ENCODE measurements at regions not wholly inside any gene's neighbourhood (a gene's known extent, or its start where the extent isn't known, plus 50 kb on each side); places are given as distances from the start of the nearest gene placed in this dataset.
"Not testable (repeated sequence)": the region's sequence is repeated elsewhere in the genome, so short reads cannot be mapped to it uniquely, and the experiment has no call there.

DNA sequence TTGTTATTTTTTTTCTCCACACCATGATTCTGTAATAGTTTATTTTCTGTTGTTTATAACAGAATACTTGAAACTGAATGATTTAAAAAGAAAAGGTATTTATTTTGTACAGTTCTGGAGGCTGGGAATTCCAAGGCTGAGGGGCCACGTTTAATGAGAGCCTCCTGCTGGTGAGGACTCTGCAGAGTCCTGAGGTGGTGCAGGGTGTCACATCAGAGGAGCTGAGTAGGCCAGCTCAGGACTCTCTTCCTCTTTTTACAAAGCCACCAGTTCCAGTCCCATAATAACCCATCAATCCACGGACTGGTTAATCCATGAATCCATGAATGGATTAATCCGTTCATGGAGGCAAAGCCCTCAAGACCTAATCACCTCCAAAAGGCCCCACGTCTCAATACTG, 71.6 kb downstream of the TFAP2A start:
- DNase-seq, result no peak

DNA sequence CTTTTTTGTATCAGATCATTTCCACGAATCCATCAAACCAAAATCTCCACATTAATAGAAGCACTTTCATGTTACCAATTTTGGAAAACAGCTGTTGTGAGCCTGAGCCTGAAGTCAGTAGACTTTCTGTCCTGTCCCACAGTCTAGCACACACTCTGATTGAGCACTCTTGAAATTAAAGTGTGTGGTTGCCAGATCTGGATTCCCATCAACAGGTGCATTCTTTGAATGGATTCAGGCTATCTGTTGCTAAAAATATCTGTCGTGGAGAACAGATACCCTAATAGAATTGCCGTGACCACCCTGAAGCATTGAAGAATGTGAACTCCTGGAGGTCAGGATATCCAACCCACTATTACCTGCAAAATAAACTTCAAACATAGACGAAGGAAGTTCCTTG, 73.3 kb downstream of the TFAP2A start:
- DNase-seq, result no peak

DNA sequence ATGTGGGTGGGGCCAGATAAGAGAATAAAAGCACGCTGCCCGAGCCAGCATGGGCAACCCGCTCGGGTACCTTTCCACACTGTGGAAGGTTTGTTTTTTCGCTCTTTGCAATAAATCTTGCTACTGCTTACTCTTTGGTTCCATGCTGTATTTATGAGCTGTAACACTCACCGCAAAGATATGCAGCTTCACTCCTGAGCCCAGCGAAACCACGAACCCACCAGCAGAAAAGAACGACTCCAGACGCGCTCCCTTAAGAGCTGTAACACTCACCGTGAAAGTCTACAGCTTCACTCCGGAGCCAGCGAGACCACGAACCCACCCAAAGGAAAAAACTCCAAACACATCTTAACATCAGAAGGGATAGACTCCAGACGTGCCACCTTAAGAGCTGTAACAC, 76.7 kb downstream of the TFAP2A start:
- no peak for DNase-seq

DNA sequence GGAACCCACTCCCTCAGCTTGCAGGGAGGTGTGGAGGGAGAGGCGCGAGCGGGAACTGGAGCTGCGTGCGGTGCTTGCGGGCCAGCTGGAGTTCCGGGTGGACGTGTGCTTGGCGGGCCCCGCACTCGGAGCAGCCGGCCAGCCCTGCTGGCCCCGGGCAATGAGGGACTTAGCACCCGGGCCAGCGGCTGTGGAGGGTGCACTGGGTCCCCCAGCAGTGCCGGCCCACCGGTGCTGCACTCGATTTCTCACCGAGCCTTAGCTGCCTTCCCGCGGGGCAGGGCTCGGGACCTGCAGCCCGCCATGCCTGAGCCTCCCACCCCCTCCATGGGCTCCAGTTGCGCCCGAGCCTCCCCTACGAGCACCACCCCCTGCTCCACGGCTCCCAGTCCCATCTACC, 77.5 kb downstream of the TFAP2A start:
- not testable (repeated sequence) for DNase-seq

DNA sequence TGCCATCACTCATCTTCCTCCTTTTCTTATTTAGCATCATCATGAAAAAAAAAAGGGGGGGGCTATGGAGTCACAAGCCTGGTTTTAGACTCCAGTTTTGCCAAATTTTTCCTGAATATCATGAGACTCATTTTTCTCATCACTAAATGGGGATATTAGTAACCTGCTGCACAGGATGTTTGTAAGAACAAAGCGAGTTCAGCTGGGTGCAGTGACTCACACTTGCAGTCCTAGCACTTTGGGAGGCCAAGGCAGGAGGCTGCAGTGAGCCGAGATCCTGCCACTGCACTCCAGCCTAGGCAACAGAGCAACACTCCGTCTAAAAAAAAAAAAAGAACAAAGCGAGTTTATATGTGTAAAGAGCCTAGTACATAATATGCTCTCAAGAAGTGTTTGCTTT, 82.8 kb downstream of the TFAP2A start:
- DNase-seq, result no peak

DNA sequence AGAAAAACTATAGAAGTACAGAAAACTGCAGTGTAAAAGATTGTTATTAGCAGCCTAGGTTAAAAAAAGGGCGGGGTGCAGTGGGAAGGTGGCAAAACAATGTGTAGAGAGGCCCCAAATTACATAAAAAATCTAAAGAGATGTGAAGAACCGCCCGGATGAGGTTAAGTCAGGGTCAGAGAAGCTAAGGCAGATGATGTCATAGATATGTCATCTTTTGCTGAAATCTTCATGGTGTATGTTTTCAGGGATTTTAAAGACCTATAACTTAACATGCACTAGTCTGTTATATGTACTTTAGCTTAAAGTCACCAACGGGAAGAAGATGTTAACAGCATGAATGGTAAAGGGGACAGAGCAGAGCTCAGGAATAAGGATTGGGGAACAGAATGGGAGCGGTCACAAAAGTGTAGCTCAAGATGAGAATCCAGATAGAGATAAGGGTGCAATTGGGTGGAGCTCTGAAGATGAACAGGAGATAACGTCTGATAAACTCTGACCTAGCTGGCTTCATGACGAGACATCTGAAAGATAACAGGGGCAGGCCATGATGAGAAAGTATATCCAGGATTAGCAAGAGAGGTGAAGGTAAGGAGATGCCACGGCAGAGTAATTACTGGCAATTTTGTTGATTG, 83.4 kb downstream of the TFAP2A start:
- no peak for DNase-seq

DNA sequence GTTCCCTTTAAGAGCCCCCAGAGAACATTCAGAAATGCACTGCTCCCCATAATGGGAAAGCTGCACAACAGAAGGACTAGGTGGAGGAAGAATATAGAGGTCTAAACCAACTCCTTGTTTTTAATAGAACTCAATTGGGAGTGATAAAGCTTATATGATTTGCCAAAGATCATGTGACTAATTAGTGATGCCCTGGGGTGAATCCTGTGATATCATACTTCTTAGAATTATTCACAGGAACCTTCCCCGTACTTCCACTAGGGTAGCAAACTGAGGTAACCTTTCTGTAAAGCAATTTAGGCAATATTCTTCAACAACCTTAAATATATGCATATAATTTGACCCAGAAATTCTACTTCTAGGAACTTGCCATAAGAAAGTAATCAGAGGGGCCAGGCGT, 84.4 kb downstream of the TFAP2A start:
- DNase-seq, result no peak

DNA sequence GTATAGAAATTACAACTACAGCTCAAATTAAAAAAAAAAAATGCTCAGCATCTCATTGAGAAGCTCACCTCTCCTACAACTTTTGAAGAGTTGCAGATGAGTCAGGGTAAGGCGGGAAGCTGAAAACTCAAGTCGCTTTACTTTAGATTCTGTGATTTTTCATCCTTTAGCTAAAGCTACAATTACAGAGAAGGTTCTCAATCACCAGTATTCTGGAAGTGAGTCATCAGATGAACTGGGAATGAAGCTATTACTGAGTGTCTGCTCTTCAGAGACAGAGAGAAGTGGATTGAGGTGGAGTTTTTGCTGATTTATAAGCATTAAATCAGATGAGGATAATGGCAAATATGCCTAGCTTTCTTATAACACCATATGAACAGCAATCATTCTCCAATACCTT, 91.9 kb downstream of the TFAP2A start:
- DNase-seq, result no peak

DNA sequence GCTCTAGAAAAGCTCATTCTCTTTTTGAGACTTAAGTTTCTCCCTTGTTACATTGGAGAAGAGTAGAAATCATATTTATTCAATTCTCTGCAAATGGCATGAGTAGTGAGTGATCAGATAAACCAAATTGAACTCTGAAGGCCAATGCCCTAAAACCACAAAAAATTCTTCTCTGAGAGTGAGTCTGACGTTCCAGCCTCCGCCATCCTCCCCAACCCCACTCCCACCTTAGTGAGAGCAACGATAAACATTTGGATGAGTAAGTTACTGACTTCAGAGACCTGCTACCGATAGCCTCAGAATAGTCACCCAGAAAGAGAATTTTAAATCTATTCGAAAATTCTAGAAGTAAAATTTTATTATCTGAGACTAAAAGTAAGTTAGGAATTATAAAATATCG, 94.6 kb downstream of the TFAP2A start:
- no peak for DNase-seq

DNA sequence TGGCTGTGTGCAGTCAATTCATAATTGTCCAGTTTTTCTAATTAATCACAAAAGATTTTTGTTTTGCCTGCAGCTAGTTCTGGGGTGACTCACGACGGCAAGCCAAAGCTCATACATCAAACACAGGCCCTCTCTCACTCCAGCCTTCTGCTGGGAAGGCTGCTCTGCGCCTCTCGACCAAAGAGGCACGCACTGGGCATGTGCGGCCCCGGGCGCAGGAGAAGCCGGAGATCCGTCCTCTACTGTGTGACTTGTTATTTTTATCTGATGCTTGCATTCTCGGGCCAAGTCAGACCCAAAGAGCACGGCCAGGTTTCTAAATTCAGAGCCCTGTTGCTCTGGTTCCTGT, 98.5 kb downstream of the TFAP2A start:
- DNase-seq, result no peak

DNA sequence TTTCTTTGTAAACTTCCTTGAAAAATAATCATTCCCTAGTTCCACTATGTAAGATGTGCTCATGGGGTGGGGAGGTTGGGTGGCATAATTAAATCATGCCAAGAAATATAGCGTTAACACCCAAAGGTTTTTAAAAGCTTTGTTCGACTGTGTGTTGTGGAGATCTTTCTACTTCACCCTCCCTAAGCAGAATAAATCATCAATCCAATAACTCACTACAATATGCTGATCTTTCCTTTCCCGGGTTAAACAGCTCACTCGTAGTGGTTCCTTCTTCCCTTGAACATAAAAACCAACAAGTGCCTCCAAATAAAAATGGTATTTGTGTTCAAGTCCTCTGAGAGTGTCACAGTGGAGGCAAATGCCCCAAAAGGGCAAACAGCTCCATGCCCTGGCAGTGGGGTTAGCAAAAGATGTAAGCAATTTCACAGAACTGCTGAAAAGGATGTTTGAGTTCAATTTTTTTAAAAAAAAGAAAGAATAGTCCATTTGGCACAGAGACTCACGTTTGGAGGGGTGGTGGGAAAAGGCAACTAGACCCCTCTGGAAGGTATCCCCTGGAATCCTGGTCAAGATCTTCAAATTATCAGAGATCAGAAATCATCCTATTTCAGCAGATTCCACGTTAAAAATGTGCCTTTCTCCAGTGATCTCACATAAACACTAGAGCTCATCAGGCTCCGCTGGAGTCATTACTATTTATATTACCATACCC, 99.1 kb downstream of the TFAP2A start:
- DNase-seq, result no peak

DNA sequence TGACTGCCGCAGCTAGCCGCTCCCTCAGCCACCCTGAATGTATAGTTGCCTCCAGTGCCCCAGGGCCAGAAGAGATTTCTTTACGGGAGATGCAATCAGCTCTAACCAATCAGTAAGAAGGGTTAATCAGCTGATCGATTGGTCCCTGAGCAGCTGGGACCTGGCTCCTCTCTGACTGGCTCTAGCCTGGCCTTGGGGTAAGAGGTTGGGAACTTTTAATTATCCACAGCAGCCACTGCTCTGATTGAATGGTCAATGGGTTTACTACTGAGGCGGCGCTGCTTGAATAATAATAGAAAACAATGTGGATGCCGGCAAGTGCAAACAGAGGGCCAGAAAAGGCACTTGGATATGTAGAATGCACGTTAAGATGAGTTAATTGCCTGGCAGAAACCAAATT, 99.8 kb downstream of the TFAP2A start:
- no peak for DNase-seq

DNA sequence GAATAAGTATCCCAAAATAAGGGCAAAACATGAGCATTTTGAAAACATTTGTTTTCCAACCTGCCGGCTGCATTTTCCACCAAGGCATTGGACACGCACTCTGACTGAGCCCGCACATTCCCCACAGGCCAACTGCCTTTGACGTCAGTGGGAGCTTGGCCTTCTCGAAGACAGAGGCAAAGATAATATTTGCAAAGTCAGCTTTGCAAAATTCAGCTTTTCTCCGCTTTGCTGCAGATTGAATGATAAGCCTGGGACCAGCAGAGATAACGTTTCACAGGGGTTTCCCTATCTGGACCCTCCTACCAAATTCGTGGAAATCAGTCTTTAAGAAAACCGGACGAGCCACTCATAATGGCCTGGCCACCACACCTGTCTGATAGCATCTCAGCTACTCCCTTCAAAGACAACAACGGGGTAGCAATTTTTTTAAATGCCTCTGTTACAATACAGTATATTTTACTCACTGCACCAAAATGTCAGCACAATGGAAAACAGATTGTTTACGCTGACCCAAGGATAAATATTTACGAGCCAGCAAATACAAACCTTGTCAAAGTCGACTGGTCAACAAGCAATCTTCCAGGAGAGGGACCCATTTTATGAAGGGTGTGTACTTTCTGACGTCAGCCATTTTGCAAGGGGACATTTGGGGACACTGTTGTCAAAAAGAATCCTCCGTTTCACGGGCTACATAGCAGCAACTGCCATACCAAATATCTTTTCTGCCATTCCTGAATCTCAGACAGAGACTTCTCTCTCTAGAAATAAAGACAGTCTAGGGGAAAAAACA, 100.5 kb downstream of the TFAP2A start:
- DNase-seq, result no peak

DNA sequence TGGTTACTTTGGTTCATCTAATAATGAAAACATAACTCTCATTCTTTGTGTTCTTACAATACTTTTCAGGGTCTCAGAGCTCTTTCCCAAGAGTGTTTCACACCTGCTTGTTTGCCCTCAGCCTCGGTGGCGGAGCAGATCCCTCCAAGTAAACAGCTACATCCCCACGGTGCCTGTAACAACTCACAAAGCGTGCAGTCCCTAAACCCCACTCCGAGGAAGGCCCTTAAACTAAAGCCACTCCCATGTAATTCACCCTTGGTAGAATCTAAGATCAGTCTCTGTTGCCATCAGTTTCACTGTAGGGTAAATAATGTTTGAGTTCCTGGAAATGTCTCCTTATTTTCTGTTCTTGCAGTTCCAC, 101.1 kb downstream of the TFAP2A start:
- DNase-seq, result no peak

DNA sequence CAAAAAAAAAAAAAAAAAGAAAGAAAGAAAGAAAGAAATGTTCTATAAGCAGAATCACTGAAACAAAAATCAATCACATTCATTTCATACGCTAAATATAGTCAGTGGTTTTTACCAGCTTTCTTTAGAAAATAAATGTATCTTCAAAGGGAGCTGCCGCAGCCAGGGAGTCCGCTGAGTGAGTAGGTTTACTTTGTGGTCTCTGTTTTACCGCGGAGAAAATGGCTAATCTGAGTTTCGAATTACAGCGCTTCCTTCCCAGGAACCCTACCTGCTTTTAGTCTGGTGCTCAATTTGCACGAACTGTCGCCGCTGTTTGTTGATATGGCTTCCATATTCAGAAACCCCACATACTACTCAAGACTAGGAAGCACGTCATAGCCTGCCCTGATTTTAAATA, 102.4 kb downstream of the TFAP2A start:
- DNase-seq, result no peak

DNA sequence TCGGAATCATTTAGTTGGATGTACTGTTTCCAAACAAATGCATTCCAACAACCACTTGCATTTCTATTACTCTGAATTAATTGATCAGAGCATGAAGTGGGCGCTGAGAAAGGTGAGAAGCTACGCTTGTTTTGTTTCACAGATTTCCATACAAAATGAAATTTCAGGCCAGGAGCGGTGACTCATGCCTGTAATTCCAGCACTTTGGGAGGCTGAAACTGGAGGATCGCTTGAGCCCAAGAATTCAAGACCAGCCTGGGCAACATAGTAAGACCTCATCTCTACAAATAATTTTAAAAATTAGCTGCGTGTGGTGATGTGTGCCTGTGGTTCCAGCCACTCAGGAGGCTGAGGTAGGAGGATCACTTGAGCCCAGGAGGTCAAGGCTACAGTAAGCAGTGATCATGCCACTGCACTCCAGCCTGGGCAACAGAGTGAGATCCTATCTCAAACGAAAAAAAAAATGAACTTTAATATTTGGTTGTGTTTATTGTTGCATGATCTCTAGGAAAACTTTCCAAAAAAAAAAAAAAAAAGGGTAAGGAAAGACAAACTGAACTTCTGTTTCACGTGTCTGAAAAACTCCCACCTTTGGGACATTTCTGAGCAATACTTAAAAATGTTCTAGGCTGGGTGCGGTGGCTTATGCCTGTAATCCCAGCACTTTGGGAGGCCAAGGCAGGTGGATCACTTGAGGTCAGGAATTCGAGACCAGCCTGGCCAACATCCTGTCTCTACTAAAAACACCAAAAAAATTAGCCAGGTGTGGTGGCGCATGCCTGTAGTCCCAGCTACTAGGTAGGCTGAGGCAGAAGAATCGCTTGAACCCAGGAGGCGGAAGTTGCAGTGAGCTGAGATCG, 103.1 kb downstream of the TFAP2A start:
- not testable (repeated sequence) for DNase-seq

DNA sequence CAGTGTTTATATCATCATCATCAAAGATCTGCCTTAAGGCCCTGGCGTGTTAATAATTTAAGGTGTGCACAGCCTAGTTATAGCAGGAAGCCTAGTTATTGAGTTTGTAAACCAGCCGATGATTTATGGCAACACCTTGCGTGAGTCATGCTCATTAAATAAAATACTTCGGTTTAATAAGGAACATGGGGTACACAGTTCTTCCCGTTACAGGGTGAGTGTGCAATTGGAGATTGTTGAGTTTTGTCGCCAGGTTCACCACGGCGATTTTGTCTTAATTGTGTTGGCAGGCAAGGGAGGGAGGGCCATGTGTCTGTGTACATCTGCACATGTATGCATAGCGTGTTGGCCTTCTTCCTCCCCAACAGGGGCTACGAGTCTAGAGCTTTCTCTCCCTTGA, 104.0 kb downstream of the TFAP2A start:
- DNase-seq, result no peak

DNA sequence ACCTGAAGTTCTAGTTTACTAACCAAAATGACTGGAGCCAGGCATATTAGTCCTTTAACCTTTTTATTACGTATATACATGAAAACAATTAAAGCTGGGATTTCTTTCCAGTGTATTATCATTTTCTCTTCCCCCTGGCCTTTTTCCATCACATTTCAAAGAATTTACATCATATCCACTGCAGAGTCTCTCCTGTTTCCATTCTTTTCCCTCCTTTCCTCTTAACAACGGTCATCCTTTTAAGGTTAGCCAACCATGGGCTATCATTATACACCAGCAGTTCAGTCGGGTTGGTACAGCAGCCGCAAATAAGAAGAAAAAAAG, 104.6 kb downstream of the TFAP2A start:
- no peak for DNase-seq

DNA sequence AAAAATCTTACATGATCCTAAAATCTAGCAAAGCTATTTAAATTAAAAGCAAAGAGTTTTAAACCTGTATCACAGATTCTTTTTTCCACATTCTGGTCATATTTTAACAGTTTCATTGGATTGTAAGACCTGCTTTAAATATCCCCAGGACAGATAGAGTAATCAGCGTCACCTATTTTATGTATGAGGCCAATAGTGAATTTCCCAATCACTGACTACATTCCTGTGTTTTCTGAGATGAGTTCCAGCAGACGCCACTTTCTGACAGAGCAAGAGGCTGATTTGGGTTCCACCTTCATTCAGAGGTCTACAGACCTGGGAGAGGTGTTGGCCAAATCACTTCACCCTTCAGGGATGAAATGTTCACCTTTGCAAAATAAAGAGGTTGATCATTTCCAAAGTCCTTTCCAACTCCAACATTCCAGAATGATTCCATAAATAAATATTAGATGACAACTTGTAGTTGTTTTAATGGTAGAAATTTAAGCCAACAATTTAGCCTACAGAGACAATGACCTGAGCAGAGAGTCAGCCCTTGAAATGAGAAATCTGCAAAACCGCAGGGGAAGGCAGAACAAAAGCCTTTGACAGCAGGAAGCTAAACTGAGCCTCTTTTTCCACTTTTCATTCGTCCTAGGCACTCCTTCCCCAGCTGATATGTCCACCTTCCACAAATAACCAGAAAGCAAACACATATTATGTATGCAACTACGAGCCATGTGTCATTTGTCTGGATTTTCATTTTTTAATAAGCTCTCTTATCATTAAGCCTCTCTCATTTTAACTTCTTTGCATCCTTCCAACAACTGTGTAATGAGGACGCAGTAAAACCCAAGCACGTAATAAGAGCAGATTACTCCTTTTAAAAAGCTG, 105.2 kb downstream of the TFAP2A start:
- no peak for DNase-seq

DNA sequence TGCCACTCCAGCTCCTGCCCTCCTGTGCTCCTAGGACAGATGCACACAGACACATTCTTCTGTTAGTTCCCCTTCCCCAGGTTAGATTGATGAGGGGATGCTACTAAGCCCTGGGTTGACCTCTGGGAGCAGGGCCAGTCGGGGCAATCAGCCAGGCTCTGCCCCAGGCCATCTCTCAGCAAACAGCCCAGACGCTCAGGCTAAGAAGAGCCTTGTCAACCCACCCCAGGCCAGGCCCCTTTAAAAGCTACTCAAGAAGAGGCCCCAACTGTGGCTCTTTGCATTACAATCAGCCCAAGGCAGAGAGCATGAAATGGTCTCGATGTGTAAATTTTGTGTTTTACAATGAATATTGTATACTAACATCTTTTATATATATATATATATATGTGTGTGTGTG, 107.4 kb downstream of the TFAP2A start:
- DNase-seq, result no peak

DNA sequence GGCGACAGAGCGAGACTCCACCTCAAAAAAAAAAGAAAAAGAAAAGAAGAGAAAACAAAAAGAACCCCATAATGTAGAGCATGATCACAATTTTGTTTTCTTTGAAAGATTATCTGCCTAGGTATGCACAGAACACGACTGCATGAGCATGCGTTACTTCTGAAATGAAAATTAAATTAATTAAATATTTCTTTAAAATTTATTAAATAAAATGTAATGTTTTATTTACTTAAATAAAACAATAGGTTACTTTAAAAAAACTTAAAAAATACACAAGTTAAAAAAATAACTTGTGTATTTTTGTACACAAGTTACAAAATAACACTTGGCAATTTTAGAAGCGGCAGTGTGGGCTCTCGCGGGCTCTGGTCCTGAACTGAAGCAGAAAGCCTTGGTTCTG, 107.8 kb downstream of the TFAP2A start:
- DNase-seq, result no peak

DNA sequence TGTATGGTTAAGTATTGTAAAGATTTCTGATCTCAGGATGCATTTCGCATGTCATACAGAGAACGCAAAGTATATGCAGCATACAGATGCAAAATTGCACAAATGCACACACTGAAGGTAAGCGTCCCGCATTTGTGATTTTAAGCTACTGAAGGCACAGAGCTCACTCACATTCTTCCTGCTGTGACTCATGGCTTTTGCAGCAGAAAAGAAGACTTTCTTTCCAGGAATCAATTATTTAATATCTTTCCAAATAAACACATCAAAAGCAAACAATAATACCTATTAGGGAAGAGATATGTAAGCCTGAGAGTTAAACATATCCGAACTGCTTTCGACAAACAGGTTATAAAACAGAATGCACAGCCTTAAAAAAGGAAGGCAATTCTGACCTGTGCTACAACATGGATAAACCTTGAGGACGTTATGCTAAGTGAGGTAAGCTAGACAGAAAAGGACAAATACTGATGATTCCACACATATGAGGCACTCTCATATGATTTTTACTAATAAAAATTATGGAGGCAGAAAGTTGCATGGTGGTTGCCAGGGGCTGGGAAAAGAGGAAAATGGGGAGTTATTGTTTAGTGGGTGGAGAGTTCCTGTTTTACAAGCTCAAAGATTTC, 109.0 kb downstream of the TFAP2A start:
- no peak for DNase-seq
